Neuron (in vitro differentiated cells): ENCODE measurements at regions not wholly inside any gene's neighbourhood (a gene's known extent, or its start where the extent isn't known, plus 50 kb on each side); places are given as distances from the start of the nearest gene placed in this dataset.

Experiments
- H2AFZ ChIP-seq: one replicate; pipeline ENCODE4 v1.6.1; 2013; ENCODE audit warnings: low read depth, mild to moderate bottlenecking, inconsistent platforms, low read length, moderate library complexity
- H3K27me3 ChIP-seq: one replicate; pipeline ENCODE4 v1.6.1; 2013; ENCODE audit warnings: low read length; ENCODE audit not compliant: insufficient read depth
- H3K36me3 ChIP-seq: one replicate; pipeline ENCODE4 v1.6.1; 2013; ENCODE audit warnings: low read length; ENCODE audit not compliant: insufficient read depth
- H3K4me1 ChIP-seq: one replicate; pipeline ENCODE4 v1.6.1; 2013; ENCODE audit warnings: low read length; ENCODE audit not compliant: insufficient read depth
- H3K4me3 ChIP-seq: 2 replicates; pipeline ENCODE4 v1.5.1; 2013; ENCODE audit warnings: mild to moderate bottlenecking, low read length, moderate library complexity
- H3K9me3 ChIP-seq: one replicate; pipeline ENCODE4 v1.6.1; 2013; ENCODE audit warnings: low read length

DNA sequence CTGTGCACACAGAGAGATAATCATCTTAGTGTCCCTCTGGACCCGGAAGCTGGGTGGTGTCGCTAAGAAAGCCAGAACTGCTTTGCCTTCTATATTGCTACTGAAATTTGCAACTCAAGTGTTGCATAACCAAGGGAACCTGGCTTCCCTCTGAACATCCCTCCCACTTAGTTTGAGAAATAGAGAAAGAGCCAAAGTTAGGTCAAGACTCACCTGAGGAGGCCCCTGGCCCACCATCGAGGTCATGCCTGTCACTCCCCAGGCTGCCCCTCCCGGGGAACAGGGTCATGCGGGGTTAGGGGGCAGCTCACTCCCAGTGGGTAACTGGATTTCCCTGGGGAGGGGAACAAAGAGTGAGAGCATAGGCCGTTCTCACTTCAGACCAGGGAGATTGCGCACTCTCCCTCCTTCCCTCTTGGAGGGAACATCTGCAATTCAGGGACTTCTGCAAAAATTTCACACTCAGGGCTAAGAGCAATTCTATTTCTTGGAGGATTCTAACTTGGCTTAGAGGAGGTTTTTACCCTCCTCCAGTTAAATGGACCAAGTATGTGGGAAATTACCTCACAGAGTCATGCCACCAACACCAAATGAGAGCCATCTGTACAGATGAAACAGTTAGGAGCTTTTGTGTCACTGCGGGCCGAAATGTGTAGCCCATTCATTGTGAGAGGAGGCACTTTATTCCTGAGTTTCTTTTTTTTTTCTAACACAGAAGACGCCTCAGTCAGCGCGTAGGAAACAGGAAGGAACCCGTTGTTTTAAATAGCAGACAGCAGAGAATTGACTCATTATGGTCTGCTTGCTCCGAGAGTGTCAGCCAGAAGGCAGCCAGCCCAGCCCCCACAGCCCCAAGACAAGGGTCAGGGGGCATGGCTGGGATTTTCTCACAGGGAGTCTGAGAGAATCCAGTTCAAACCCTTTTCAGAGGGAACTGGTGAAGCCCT lies 221.3 kb downstream of the ARHGAP12 start:
- H2AFZ ChIP-seq: peak overlapping the region; percentile 85
- H3K27me3 ChIP-seq: no peaks in the 10 kb centered on the region
- H3K4me3 ChIP-seq: peak overlapping the region; percentile 38
- peaks cover 26% of the 10 kb centered on the region for H3K4me1 ChIP-seq
- no peaks in the 10 kb centered on the region for H3K36me3 ChIP-seq
- peaks cover 6% of the 10 kb centered on the region for H3K9me3 ChIP-seq

DNA sequence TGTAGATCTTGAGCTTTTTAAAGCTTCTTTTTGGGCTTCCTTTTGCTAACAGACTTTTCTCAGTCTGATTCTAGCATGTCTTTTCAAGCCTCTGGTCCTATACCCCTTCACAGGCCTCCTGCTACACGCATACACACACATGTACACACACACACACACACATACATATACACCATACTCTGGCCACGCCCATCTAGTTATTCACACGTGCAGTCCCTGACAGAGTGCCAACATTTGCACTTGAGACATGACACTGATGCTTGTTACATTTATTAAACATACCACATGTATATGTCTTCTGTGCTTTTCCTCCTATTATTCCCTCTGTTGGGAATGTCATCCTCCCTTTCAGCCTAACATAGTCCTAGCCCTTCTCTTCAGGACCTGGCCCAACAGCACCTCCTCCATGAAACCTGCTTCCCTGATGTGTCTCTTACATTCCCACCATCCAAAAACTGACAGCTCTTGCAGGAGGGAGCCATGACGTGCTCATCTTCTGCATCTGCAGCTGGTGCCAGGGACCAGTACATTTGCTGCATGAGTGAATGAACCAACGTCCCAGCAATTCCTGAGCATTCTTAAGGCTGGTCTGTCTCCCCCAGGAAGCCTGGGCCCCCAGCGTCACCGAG lies 222.1 kb downstream of the ARHGAP12 start:
- Histone ChIP-seq H3K4me3 (no peak overlapping the region), H3K4me1 (peaks cover 26% of the 10 kb centered on the region), H2AFZ (peak overlapping the region; percentile 85), H3K27me3 (no peaks in the 10 kb centered on the region), H3K36me3 (no peaks in the 10 kb centered on the region), H3K9me3 (peaks cover 6% of the 10 kb centered on the region)

DNA sequence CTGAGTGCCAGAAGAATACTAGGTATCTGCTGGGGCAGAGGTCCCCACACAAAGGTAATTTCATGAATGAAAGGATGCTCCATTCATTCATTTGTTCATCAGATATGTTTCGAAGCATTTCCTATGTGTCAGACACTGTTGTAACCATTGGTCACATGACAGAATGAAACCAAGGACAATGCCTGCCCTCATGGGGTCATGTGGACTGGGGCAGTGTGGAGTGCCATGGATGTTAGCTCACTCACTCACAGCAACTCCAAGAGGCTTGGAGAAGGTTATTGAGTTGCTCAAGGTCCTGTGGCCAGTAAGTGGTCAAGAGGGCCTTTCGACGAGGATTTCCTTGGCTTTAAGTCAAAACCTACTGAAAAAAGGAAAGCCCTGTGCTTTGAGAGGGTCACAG lies 223.5 kb downstream of the ARHGAP12 start:
- H2AFZ ChIP-seq: no peak overlapping the region
- no peak overlapping the region for H3K4me3 ChIP-seq
- H3K27me3 ChIP-seq: no peaks in the 10 kb centered on the region
- H3K4me1 ChIP-seq: peaks cover 26% of the 10 kb centered on the region
- H3K36me3 ChIP-seq: no peaks in the 10 kb centered on the region
- H3K9me3 ChIP-seq: peaks cover 6% of the 10 kb centered on the region

DNA sequence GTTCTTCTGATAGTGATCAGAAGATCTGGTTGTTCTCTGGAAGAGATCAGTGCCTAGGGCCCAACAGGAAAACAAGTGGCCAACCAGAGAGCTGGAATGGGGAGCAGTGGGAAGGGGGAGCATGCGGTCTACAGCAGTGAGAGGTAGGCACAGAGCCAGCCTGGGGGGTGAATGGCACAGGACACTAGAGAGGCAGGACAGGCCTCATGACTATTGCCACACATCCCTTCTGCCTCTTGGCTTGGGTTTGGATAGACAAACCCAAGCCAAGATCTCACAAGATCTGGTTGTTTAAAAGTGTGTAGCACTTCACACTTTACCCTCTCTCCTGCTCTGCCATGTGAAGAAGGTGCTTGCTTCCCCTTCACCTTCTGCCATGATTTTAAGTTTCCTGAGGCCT lies 224.4 kb downstream of the ARHGAP12 start:
- Histone ChIP-seq H3K36me3 (no peaks in the 10 kb centered on the region), H3K27me3 (no peaks in the 10 kb centered on the region), H3K9me3 (peaks cover 6% of the 10 kb centered on the region), H2AFZ (no peak overlapping the region), H3K4me3 (no peak overlapping the region), H3K4me1 (peaks cover 26% of the 10 kb centered on the region)

DNA sequence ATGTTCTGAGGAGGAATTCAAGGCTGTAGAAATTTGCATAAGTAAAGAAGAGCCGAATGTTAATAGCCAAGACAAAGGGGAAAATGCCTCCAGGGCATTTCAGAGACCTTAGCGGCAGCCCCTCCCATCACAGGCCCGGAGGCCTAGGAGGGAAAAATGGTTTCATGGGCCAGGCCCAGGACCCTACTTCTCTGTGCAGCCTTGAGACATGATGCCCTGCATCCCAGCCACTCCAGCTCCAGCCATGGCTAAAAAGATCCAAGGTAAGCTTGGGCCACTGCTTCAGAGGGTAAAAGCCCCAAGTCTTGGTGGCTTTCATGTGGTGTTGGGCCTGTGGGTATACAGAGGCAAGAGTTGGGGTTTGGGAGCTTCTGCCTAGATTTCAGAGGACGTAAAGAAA lies 225.7 kb downstream of the ARHGAP12 start:
- Histone ChIP-seq H3K4me1 (peaks cover 16% of the 10 kb centered on the region), H3K36me3 (no peaks in the 10 kb centered on the region), H3K9me3 (peaks cover 6% of the 10 kb centered on the region), H3K4me3 (no peak overlapping the region), H2AFZ (no peak overlapping the region), H3K27me3 (no peaks in the 10 kb centered on the region)

DNA sequence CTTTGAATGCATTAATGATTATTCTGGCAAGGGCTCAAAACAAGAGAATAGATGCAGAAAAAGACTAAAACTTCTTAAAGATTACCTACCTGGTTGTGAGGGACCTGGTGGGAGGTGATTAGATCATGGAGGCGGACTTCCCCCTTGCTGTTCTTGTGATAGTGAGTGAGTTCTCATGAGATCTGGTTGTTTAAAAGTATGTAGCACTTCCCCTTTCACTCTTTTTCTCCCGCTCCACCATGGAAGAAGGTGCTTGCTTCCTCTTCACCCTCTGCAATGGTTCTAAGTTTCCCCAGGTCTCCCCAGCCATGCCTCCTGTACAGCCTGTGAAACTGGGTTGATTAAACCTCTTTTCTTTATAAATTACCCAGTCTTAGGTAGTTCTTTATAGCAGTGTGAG lies 226.6 kb downstream of the ARHGAP12 start:
- Histone ChIP-seq H3K4me1 (peaks cover 15% of the 10 kb centered on the region), H2AFZ (no peak overlapping the region), H3K9me3 (peaks cover 6% of the 10 kb centered on the region), H3K27me3 (no peaks in the 10 kb centered on the region), H3K4me3 (no peak overlapping the region), H3K36me3 (no peaks in the 10 kb centered on the region)

DNA sequence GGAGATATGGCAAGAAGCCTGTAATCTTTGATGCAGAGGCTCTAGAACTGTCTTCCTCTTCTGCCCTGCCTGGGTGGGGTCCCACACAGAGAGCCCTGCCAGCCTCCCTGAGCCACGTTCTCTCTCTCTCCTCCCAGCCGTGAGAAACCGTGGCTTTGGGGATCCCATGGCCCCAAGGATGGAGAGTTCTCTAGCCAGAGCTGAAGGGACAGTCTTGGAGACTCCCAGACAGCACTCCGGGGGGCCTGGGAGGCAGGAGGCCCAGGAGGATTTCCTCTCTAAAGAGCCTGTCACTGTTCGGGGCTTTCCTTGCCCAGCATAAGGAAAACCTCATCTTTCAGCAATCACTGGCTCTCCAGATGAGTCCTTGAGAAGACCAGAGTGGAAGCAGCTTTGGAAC lies 227.1 kb downstream of the ARHGAP12 start:
- no peaks in the 10 kb centered on the region for H3K36me3 ChIP-seq
- H3K4me1 ChIP-seq: peaks cover 11% of the 10 kb centered on the region
- peaks cover 6% of the 10 kb centered on the region for H3K9me3 ChIP-seq
- no peak overlapping the region for H3K4me3 ChIP-seq
- H2AFZ ChIP-seq: no peak overlapping the region
- no peaks in the 10 kb centered on the region for H3K27me3 ChIP-seq

DNA sequence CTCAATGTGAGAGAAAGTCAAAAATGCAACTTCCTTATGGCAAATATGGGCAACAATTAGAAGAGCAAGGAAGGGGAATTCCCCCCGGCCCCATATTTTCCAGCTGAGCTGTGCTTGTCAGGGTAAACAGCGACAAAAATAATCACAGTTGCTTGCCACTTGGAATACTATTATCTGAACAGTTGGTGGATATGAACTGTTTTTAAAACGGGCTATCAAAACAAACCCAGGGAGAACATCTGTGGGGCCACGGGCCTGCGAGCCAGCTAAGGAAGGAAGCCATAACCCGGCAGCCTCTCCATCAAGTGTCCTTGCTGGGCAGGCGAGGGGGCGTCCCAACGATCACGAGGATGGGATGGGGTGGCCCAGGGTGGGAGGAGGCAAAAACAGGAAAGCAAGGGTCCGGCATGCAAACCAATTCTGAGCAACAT lies 228.4 kb downstream of the ARHGAP12 start:
- H3K27me3 ChIP-seq: no peaks in the 10 kb centered on the region
- no peak overlapping the region for H3K4me3 ChIP-seq
- H3K9me3 ChIP-seq: peaks cover 6% of the 10 kb centered on the region
- H3K36me3 ChIP-seq: no peaks in the 10 kb centered on the region
- peaks cover 12% of the 10 kb centered on the region for H3K4me1 ChIP-seq
- no peak overlapping the region for H2AFZ ChIP-seq

DNA sequence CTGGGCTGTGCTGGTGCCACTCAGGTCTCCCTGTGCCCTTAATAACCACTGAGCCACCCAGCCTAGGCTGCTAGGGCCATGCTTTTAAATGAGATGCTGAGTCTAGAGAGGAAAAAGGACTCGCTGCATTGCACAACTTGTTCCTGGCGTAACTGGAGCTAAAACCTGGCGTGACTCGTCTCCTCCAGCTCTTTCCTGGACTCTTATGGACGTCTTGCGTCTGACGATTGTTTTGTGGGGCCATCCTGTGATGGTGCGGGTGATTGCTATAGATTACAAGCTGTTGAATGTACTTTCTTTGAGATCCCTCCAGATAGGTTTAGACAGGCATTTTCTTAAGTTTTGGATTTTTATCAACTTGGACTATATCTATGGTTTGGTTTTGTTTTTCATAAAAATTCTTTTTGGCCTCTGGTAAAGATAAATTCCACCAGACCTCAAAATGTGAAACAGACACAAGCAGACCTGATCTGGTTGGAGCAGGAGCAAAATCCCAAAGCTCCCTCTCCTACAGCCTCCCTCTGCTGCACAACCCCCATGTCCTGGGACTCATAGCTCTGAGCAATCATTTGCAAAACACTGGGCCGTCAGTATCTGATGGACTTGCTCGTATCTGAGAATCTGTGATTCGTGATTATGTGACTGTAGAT lies 230.3 kb downstream of the ARHGAP12 start:
- Histone ChIP-seq H2AFZ (no peak overlapping the region), H3K27me3 (no peaks in the 10 kb centered on the region), H3K36me3 (no peaks in the 10 kb centered on the region), H3K9me3 (peaks cover 3% of the 10 kb centered on the region), H3K4me3 (no peak overlapping the region), H3K4me1 (peaks cover 28% of the 10 kb centered on the region)

DNA sequence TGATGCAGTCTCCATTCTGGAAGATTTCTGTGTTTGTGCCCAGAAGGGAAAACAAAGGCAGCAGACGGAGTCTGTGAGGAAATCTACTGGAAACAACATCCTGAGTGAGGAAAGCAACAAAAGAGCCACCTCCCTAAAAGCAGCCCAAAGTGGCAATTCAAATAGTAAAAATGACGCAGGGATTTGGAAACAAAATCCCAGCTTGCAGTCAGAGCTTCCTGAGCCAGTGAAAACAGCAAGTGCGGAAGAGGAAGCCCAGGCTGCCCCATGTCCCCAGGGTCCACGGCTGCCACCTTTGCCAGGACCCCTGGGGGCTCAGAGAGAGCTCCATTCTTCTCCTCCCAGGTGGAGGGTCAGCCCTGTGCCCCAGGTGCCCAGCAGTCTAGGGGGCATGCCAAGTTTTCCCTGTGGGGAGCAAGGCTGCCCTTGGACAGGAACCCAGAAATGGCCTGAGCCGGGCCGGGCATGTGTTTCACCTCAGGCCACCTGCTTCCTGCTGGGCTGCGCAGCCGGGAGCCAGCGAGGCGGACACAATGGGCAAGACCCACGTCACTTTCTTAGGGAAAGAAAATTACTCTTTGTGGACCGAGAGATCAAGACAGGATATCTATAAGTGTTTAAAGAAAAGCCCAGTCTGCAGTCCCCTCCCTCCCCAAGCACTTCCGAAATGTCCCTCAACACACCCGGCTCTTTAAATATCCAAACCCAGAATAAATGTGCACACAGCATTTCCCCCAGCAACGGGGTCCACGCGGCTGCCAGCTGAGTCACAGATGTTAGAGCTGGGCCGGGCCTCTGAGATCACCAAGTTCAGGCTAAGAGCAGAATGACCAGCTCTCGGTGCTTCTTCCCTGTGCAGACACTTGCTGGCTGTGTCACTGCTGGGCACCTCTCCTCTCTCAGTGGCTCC lies 231.1 kb downstream of the ARHGAP12 start:
- Histone ChIP-seq H3K36me3 (no peaks in the 10 kb centered on the region), H3K9me3 (no peaks in the 10 kb centered on the region), H3K4me1 (peaks cover 28% of the 10 kb centered on the region), H2AFZ (peak overlapping the region; percentile 40), H3K4me3 (no peak overlapping the region), H3K27me3 (no peaks in the 10 kb centered on the region)

DNA sequence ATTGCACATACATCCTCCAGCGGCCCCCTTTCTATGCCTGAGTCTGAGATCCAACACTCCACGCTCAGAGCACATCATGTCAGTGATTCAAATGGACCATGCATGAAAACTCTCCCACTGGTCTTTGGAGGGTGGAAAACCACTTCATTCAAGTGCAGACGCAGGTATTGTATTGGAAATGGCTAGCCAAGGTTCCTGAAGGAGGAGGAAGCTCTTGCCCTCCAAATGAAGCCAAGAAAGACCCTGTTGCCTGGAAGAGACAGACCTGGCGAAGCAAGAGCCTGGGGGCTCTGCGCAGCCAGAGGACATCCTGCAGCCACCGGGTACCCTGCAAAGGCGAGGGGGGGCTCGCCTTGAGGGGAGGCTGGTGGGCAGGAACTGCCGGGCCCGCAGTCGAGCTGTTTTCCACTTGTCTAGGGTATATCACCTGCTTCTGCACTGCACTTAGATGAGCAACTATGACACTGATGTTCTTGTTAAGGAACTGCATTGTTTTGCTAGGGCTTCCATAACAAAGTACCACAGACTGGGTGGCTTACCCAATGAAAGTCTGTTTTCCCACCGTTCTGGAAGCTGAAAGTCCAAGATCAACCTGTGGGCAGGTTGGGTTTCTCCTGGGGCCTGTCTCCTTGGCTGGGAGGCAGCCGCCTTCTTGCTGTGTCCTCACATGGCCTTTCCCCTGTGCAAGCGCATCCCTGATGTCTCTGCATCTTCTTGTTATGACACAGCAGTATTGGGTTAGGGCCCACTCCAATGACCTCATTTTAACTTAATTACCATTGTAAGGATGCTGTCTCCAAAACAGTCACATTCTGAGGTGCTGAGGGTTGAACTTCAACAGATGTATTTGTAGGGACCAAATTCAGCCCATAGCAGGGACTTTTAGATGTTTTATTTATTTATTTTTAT lies 233.4 kb downstream of the ARHGAP12 start:
- H2AFZ ChIP-seq: no peak overlapping the region
- no peaks in the 10 kb centered on the region for H3K27me3 ChIP-seq
- no peaks in the 10 kb centered on the region for H3K36me3 ChIP-seq
- H3K4me3 ChIP-seq: no peak overlapping the region
- peaks cover 28% of the 10 kb centered on the region for H3K4me1 ChIP-seq
- no peaks in the 10 kb centered on the region for H3K9me3 ChIP-seq
